Endothelial cell of hepatic sinusoid (primary cell): ENCODE measurements at regions not wholly inside any gene's neighbourhood (a gene's known extent, or its start where the extent isn't known, plus 50 kb on each side); places are given as distances from the start of the nearest gene placed in this dataset.
"Not testable (repeated sequence)": the region's sequence is repeated elsewhere in the genome, so short reads cannot be mapped to it uniquely, and the experiment has no call there.

Experiments used
- in situ Hi-C: cut with HindIII; loops from 2 replicates; pipeline ENCODE4 v1.10.0; 2017; ENCODE audit warnings: low sequenced_read_pairs

GRCh38 chr9:15113288-15113687 lies 193.7 kb downstream of the TTC39B start:
- in situ Hi-C loops: no loop called here

GRCh38 chr9:15111071-15111470 lies 195.9 kb downstream of the TTC39B start:
- in situ Hi-C loops: no loop called here

- in situ Hi-C loops: no loop called here
Observed at GRCh38 chr9:15104826-15105420, 194.7 kb upstream of the FREM1 start.

GRCh38 chr9:15103290-15103689 lies 193.1 kb upstream of the FREM1 start:
- in situ Hi-C loops: no loop called here

GRCh38 chr9:15101095-15101494 lies 190.9 kb upstream of the FREM1 start:
- in situ Hi-C loops: no loop called here

- in situ Hi-C loops: no loop called here
Observed at GRCh38 chr9:15100571-15100970, 190.3 kb upstream of the FREM1 start.

GRCh38 chr9:15096972-15097371 lies 186.7 kb upstream of the FREM1 start:
- in situ Hi-C loops: no loop called here

- in situ Hi-C loops: no loop called here
Observed at GRCh38 chr9:15086778-15087324, 176.6 kb upstream of the FREM1 start.

- in situ Hi-C loops: no loop called here
Observed at GRCh38 chr9:15086156-15086763, 176.0 kb upstream of the FREM1 start.

GRCh38 chr9:15081021-15081753 lies 171.0 kb upstream of the FREM1 start:
- in situ Hi-C loops: no loop called here

- in situ Hi-C loops: no loop called here
Observed at GRCh38 chr9:15080401-15080800, 170.2 kb upstream of the FREM1 start.

GRCh38 chr9:15079989-15080388 lies 169.8 kb upstream of the FREM1 start:
- in situ Hi-C loops: no loop called here

GRCh38 chr9:15077946-15078729 lies 167.9 kb upstream of the FREM1 start:
- in situ Hi-C loops: no loop called here

- in situ Hi-C loops: no loop called here
Observed at GRCh38 chr9:15073620-15074019, 163.4 kb upstream of the FREM1 start.

GRCh38 chr9:15070716-15071115 lies 160.5 kb upstream of the FREM1 start:
- in situ Hi-C loops: no loop called here

GRCh38 chr9:15069106-15069505 lies 158.9 kb upstream of the FREM1 start:
- in situ Hi-C loops: no loop called here

GRCh38 chr9:15068261-15068660 lies 158.0 kb upstream of the FREM1 start:
- in situ Hi-C loops: no loop called here

- in situ Hi-C loops: no loop called here
Observed at GRCh38 chr9:15059003-15059402, 148.8 kb upstream of the FREM1 start.

- in situ Hi-C loops: no loop called here
Observed at GRCh38 chr9:15058236-15058635, 148.0 kb upstream of the FREM1 start.

- in situ Hi-C loops: not testable (repeated sequence)
Observed at GRCh38 chr9:15055284-15055683, 145.1 kb upstream of the FREM1 start.

- in situ Hi-C loops: no loop called here
Observed at GRCh38 chr9:15048772-15049171, 138.5 kb upstream of the FREM1 start.
